Lung (tissue), 11 donors: ENCODE measurements at regions not wholly inside any gene's neighbourhood (a gene's known extent, or its start where the extent isn't known, plus 50 kb on each side); places are given as distances from the start of the nearest gene placed in this dataset.

Source experiments
- ATAC-seq: fragments of 200-7000 bp; cut with Tn5 transposase; one replicate; pipeline ENCODE4 v1.9.1; 2020; ENCODE audit warnings: moderate number of reproducible peaks; ENCODE audit not compliant: insufficient read depth, low FRiP score
- DNase-seq, 3 donors: peaks; one replicate each; pipeline ENCODE4 v3.0.0-alpha.2; 2013 to 2017
- H3K27ac ChIP-seq, 2 donors: one replicate each; pipeline ENCODE4 v1.5.1; 2013; ENCODE audit warnings: mild to moderate bottlenecking in 2 of 2, moderate library complexity in 2 of 2, control low read depth in 1 of 2, inconsistent platforms in 1 of 2, low read depth in 1 of 2, low read length in 1 of 2
- H3K27me3 ChIP-seq, 3 donors: one replicate each; pipeline ENCODE4 v1.5.1; 2013; ENCODE audit warnings: low read length in 2 of 3; ENCODE audit not compliant: control insufficient read depth in 3 of 3, insufficient read depth in 3 of 3
- H3K36me3 ChIP-seq, 4 donors: one replicate each; pipeline ENCODE4 v1.5.1; 2013; ENCODE audit warnings: low read length in 4 of 4, mild to moderate bottlenecking in 1 of 4, moderate library complexity in 1 of 4; ENCODE audit not compliant: control insufficient read depth in 4 of 4, insufficient read depth in 4 of 4
- H3K4me1 ChIP-seq, 5 donors: one replicate each; pipeline ENCODE4 v1.5.1; 2013; ENCODE audit warnings: low read length in 5 of 5, mild to moderate bottlenecking in 2 of 5, moderate library complexity in 1 of 5; ENCODE audit not compliant: control insufficient read depth in 5 of 5, insufficient read depth in 5 of 5
- H3K4me3 ChIP-seq: one replicate; pipeline ENCODE4 v1.5.1; 2013; ENCODE audit warnings: mild to moderate bottlenecking, control low read depth, moderate library complexity
- H3K9ac ChIP-seq, 2 donors: one replicate each; pipeline ENCODE4 v1.5.1; 2013; ENCODE audit warnings: low read length in 2 of 2, control low read depth in 1 of 2; ENCODE audit not compliant: insufficient read depth in 1 of 2
- H3K9me3 ChIP-seq, 4 donors: one replicate each; pipeline ENCODE4 v1.5.1; 2013; ENCODE audit warnings: low read length in 3 of 4, mild to moderate bottlenecking in 1 of 4, moderate library complexity in 1 of 4; ENCODE audit not compliant: control insufficient read depth in 4 of 4, insufficient read depth in 3 of 4
- WGBS, 2 donors: extraction: QIAGEN DNeasy Blood & Tissue Kit; methylation state at CpG; one replicate each; pipeline ENCODE4 v1.1.7; 2013; 5-methylcytosine and 5-hydroxymethylcytosine counted together
- TF ChIP-seq, protein P1 (sequence below): IDR thresholded peaks from 2 replicates; pipeline ENCODE4 v1.5.1; 2012; ENCODE audit warnings: mild to moderate bottlenecking; ENCODE audit errors: control extremely low read depth, extremely low read depth
- donor health status: control.
- donor health status: control.
- donor health status: Bipolar disorder and iron deficiency.
- donor health status: healthy.
- donor health status: DM: yes; HTN: yes; CAD: no.

DNA sequence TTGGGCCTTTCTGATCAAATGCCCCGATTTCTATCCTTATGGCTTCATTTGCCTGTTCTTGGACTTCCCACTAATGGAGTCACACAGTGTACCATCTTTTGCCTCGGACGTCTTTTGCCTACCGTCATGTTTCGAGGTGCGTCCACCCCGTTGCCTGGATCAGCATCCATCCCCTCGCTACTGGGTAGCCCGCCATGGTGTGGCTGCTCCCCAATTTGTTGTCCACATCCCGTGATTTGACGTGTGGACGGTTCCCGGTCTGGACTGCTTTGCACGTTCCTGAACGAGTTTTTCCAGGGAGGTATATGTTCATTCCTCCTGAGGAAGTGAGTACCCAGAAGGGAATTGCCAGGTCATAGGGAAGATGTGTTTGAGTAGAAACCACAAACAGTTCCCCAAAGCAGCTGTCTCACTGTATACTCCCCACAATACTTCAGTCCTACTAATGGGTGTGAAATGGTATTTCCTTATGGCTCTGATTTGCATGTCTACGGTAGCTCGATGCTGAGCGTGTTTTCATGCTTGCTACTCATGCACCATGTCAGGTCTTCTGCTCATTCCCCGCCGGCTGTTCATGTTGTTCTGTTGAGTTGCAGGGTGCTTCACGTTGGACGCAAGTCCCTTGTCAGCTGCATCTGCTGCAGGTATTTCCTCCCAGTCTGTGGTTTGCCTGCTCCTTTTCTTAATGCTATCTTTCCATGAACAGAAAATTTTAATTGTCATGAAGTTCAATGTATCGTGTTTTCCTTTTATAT is 86.8 kb upstream of the AFDN start:
- Histone ChIP-seq H3K4me3 (no peak overlapping the region), H3K27me3 (peaks cover 0 to 2% (median 0%) of the 10 kb centered on the region in 3 donors), H3K4me1 (peaks cover 0 to 9% (median 3%) of the 10 kb centered on the region in 5 donors), H3K27ac (no peak overlapping the region), H3K9ac (no peak overlapping the region), H3K36me3 (no peaks in the 10 kb centered on the region), H3K9me3 (peaks cover 0 to 2% (median 0%) of the 10 kb centered on the region in 4 donors)
- ATAC-seq (no peak), DNase-seq (no peak)
- WGBS, 2 donors = 93% methylated on average over 23 of the region's 23 CpGs
- TF ChIP-seq, protein P1, sequence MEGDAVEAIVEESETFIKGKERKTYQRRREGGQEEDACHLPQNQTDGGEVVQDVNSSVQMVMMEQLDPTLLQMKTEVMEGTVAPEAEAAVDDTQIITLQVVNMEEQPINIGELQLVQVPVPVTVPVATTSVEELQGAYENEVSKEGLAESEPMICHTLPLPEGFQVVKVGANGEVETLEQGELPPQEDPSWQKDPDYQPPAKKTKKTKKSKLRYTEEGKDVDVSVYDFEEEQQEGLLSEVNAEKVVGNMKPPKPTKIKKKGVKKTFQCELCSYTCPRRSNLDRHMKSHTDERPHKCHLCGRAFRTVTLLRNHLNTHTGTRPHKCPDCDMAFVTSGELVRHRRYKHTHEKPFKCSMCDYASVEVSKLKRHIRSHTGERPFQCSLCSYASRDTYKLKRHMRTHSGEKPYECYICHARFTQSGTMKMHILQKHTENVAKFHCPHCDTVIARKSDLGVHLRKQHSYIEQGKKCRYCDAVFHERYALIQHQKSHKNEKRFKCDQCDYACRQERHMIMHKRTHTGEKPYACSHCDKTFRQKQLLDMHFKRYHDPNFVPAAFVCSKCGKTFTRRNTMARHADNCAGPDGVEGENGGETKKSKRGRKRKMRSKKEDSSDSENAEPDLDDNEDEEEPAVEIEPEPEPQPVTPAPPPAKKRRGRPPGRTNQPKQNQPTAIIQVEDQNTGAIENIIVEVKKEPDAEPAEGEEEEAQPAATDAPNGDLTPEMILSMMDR = no peak

DNA sequence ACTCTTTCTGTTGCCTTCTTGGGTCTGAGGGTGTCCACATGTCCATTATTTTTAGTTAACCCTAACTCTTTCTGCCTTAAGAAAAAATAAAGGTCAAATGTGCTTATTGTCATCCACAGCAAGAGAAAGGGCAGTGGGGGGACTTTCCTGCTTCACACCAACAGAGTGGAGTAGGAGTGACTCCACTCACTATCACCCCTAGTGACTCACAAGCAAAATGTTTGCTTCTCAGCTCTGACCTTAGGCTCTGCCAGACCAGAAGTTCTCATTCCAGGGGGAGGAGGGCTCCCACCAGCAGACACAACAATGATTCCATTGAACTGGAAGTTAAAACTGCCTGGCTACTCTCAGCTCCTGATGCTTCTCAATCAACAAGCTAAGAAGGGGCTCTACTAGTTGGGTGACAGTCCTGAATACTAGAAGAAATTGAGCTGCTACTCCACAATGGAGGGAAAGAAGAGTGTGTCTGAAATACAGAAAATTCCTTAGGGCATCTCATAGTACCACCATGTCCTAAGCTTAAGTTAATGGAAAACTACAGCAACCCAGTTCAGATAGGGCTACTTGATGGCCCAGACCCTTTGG is 83.9 kb upstream of the AFDN start:
- Histone ChIP-seq H3K4me3 (no peak overlapping the region), H3K4me1 (peaks cover 0 to 10% (median 2%) of the 10 kb centered on the region in 5 donors), H3K9ac (no peak overlapping the region), H3K27ac (no peak overlapping the region), H3K36me3 (no peaks in the 10 kb centered on the region), H3K9me3 (peaks cover 0 to 2% (median 0%) of the 10 kb centered on the region in 4 donors), H3K27me3 (no peaks in the 10 kb centered on the region)
- ATAC-seq (peak; percentile 23), DNase-seq (no peak)
- TF ChIP-seq, protein P1 = no peak

DNA sequence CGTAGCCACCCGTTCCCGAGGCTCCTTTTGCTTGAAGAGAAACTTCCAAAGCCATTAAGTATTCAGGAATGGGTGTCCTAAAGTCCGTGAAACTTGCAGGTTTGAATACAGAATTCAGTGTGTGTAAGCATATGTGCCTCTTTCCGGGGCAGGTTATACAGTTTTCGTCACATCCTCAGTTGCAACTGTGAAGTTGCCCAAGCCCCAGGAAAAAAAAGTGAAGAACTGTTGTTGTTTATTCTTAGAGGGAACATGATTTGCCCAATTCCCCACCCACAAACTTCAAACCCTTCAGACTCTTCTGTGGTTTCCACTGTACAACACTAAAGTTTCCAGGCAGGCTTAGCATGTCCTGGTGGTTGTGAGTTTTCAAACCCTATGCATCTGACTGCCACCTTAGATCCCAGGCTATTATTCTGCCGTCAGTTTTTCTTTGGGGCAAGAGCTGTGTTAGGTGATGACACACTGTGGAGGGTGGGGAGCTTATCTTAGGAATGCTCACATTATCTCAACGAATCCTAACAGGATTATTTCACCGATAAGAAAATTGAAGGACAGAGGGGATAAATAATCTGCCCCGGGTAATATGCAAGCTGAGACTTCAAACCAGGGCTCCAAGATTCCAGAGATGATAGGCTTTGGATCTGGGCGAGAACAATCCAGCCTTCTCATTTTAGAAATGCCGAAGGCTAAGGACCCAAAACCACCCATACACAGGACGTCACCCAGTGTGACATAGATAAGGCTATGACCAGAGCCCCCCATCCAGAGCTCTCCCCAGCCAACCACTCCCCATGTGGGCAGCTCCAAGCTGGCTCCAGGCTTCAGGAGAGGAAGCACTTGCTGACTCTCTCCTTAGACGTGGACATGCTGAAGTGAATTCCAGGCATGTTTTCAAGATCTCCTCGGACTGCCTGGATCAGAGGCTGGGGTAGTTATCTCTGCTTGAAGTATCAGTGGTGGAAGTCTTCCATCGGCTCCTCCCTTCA is 81.7 kb upstream of the AFDN start:
- Histone ChIP-seq H3K36me3 (no peaks in the 10 kb centered on the region), H3K27ac (no peak overlapping the region), H3K4me1 (peaks cover 0 to 10% (median 4%) of the 10 kb centered on the region in 5 donors), H3K27me3 (no peaks in the 10 kb centered on the region), H3K9me3 (peaks cover 0 to 2% (median 0%) of the 10 kb centered on the region in 4 donors), H3K9ac (no peak overlapping the region), H3K4me3 (no peak overlapping the region)
- WGBS, 2 donors = 66 to 76% methylated on average over 16 of the region's 16 CpGs
- no peak for DNase-seq
- TF ChIP-seq, protein P1 = no peak
- no peak for ATAC-seq
